ENCODE measurements at regions not wholly inside any gene's neighbourhood (a gene's known extent, or its start where the extent isn't known, plus 50 kb on each side); places are given as distances from the start of the nearest gene placed in this dataset.
A peak's percentile ranks its signal among the peaks of the same experiment; 100 is the strongest.

- WGBS (ENCODE audit: extremely low coverage, insufficient read length, low lambda C conversion rate): no CpG with 5 or more reads among the region's 4 CpGs
- peaks cover 7% of the 10 kb centered on the region in 2 experiments for H3K9me3 Mint-ChIP-seq
- no peak overlapping the region for H3K4me2 ChIP-seq (ENCODE audit: insufficient read depth, insufficient read length, low read length)
These were observed 159.3 kb downstream of the CD83 start for GRCh38 chr6:14276667-14277404.

More at GRCh38 chr6:14276667-14277404, 159.3 kb downstream of the CD83 start:
- no peaks in the 10 kb centered on the region for H3K79me2 ChIP-seq (ENCODE audit: insufficient read depth, low read length)
- TF ChIP-seq CTCF (conservative IDR thresholded peaks at IDR 0.05): no peak
- DNase-seq: peak; percentile 24
- H3K4me3 Mint-ChIP-seq: no peak overlapping the region
- no peak overlapping the region for H2BK15ac ChIP-seq (ENCODE audit: low read depth, low read length)
- no peak overlapping the region for H4K5ac ChIP-seq (ENCODE audit: insufficient read length, low read depth, low read length)
- H3K4ac ChIP-seq (ENCODE audit: low read depth, low read length): no peak overlapping the region
- no peak overlapping the region for H2BK5ac ChIP-seq (ENCODE audit: insufficient read length, low read length)
- no peak overlapping the region for H2AFZ ChIP-seq (ENCODE audit: low read length)
- H3K27ac ChIP-seq (ENCODE audit: insufficient read length, low read depth, low read length): no peak overlapping the region
- no peak overlapping the region for H2AK5ac ChIP-seq (ENCODE audit: insufficient read length, low read length)
- H2BK120ac ChIP-seq (ENCODE audit: low read depth, low read length, poor library complexity, severe bottlenecking): no peak overlapping the region
- no peak overlapping the region for H3K14ac ChIP-seq (ENCODE audit: insufficient read depth, low read length)
- no peaks in the 10 kb centered on the region for H4K20me1 ChIP-seq (ENCODE audit: control insufficient read depth, insufficient read depth, insufficient read length)
- no peak overlapping the region for H2BK12ac ChIP-seq (ENCODE audit: insufficient read length, low read depth, low read length)
- no peak overlapping the region for H2BK20ac ChIP-seq (ENCODE audit: low read depth, low read length, poor library complexity, severe bottlenecking)
- no peak overlapping the region for H4K91ac ChIP-seq (ENCODE audit: insufficient read length, low read depth, low read length)
- no peaks in the 10 kb centered on the region for H3K79me1 ChIP-seq (ENCODE audit: insufficient read depth, low read depth, low read length, poor library complexity, severe bottlenecking)
- no peaks in the 10 kb centered on the region; the same call in 1 of the 2 replicates for H3K27me3 ChIP-seq (ENCODE audit: insufficient read depth, low read length)
- peaks cover 5% of the 10 kb centered on the region; the same call in 1 of the 2 replicates for H3K4me1 ChIP-seq (ENCODE audit: insufficient read depth, low read length)
- H3K36me3 Mint-ChIP-seq (ENCODE audit: insufficient read depth in 1 of 3, low read depth in 3 of 3): peaks cover 9 to 13% (median 10%) of the 10 kb centered on the region in 3 experiments
- H3K9me3 ChIP-seq (ENCODE audit: control insufficient read depth, low read depth, low read length): no peaks in the 10 kb centered on the region
- peaks cover 62% of the 10 kb centered on the region for H3K27me3 Mint-ChIP-seq (ENCODE audit: low read depth)
- no peak overlapping the region; a peak in 1 of 7 replicates for H3K27ac Mint-ChIP-seq
- no peak overlapping the region for H3K18ac ChIP-seq (ENCODE audit: insufficient read length, low read depth, low read length)
- no peak overlapping the region for H3K23ac ChIP-seq (ENCODE audit: insufficient read length, low read depth, low read length)
- no peak overlapping the region for H3K56ac ChIP-seq (ENCODE audit: insufficient read length, low read depth, low read length)
- peaks cover 22 to 59% of the 10 kb centered on the region in 2 experiments for H3K4me1 Mint-ChIP-seq
- H4K8ac ChIP-seq (replicated peaks; ENCODE audit: insufficient read length, low read depth, low read length): no peak overlapping the region
- H3K9ac ChIP-seq (ENCODE audit: extremely low read depth, insufficient read length, low read length): no peak overlapping the region
- no peaks in the 10 kb centered on the region for H3K23me2 ChIP-seq (ENCODE audit: insufficient read length, low read depth, low read length, poor library complexity, severe bottlenecking)
- no peak overlapping the region for H3T11ph ChIP-seq (ENCODE audit: low read length)
